Transverse colon (tissue), 4 donors: ENCODE measurements at regions not wholly inside any gene's neighbourhood (a gene's known extent, or its start where the extent isn't known, plus 50 kb on each side); places are given as distances from the start of the nearest gene placed in this dataset.

ENCODE experiments used
- POLR2A ChIP-seq: fragments of 450-650 bp; IDR thresholded peaks from one replicate; pipeline ENCODE4 v1.6.1; 2016; ENCODE audit warnings: antibody characterized with exemption, mild to moderate bottlenecking, moderate library complexity
- POLR2AphosphoS5 ChIP-seq, 3 donors: sonication (generic); formaldehyde crosslinking; IDR thresholded peaks; one replicate each; pipeline ENCODE4 v1.6.1; 2016; ENCODE audit warnings: antibody characterized with exemption in 3 of 3
- TF ChIP-seq, protein P1 (sequence below), 5 experiments: fragments of 200-600 bp in 3 of 5; fragments of 450-650 bp in 2 of 5; sonication (generic) in 3 of 5; IDR thresholded peaks; 1 replicate in 2 of 5; 2 replicates in 3 of 5; pipeline ENCODE4 v1.5.1; 2016 to 2017; ENCODE audit warnings: antibody characterized with exemption in 5 of 5, inconsistent platforms in 3 of 5, mild to moderate bottlenecking in 2 of 5, moderate library complexity in 1 of 5

DNA sequence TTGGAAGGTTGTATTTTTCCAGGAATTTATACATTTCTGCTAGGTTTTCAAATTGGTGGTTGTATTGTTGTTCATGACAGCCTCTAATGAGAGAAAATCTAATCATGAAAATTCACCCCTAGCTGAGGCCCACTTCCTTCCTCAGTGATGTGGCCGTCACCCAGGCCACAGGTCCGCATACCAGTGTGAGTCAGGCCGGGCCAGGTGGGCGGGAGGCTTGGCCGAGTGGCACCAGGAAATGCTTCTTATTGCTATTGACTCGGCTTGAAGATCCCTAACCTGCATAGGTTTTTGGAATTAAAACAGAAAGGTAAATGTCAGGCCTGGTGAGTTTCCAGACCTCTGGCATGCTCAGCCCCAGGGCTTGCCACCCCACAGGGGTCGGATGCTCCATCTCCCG, 88.7 kb downstream of the SCGB2B2 start:
- TF ChIP-seq, protein P1, sequence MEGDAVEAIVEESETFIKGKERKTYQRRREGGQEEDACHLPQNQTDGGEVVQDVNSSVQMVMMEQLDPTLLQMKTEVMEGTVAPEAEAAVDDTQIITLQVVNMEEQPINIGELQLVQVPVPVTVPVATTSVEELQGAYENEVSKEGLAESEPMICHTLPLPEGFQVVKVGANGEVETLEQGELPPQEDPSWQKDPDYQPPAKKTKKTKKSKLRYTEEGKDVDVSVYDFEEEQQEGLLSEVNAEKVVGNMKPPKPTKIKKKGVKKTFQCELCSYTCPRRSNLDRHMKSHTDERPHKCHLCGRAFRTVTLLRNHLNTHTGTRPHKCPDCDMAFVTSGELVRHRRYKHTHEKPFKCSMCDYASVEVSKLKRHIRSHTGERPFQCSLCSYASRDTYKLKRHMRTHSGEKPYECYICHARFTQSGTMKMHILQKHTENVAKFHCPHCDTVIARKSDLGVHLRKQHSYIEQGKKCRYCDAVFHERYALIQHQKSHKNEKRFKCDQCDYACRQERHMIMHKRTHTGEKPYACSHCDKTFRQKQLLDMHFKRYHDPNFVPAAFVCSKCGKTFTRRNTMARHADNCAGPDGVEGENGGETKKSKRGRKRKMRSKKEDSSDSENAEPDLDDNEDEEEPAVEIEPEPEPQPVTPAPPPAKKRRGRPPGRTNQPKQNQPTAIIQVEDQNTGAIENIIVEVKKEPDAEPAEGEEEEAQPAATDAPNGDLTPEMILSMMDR (IDR thresholded peaks at IDR 0.05): no peak
- TF ChIP-seq POLR2A (no peak), POLR2AphosphoS5 (IDR thresholded peaks at IDR 0.05) (no peak)
